ENCODE measurements at regions not wholly inside any gene's neighbourhood (a gene's known extent, or its start where the extent isn't known, plus 50 kb on each side); places are given as distances from the start of the nearest gene placed in this dataset.

GRCh38 chr3:124234852-124235252 lies 242.9 kb upstream of the ROPN1 start:
- TF ChIP-seq TCF7L2 (IDR thresholded peaks at IDR 0.05; ENCODE audit: low read depth, low read length) (no peak), REST (IDR thresholded peaks at IDR 0.05; ENCODE audit: insufficient read depth in 1 of 2, low read depth in 2 of 2, low read length in 1 of 2) (no peak), POLR2AphosphoS5 (IDR thresholded peaks at IDR 0.05; ENCODE audit: low read depth, low read length) (no peak), CTCF (IDR thresholded peaks at IDR 0.05) (no peak), SIN3A (IDR thresholded peaks at IDR 0.05; ENCODE audit: borderline replicate concordance, insufficient read depth, low read depth, low read length) (no peak)
- H3K4me3 ChIP-seq (ENCODE audit: low read depth in 2 of 2, low read length in 2 of 2): no peak overlapping the region
- no peak overlapping the region for H3K27ac ChIP-seq (ENCODE audit: low read length)
- peaks cover 26% of the 10 kb centered on the region for H3K27me3 ChIP-seq (ENCODE audit: control insufficient read depth, insufficient read depth, low read length)
- intact Hi-C loops (cut with micrococcal nuclease; ENCODE audit: unreplicated experiment) (no loop called here), in situ Hi-C loops (cut with HindIII; ENCODE audit: low pct_unique_long_range_greater_than_20kb, low sequenced_read_pairs) (no loop called here)
- ATAC-seq (no peak), DNase-seq (ENCODE audit: low read depth, low spot score) (no peak)
- no TSS peak for BruUV-seq (replicated peaks)
- H3K4me1 ChIP-seq (ENCODE audit: control insufficient read depth, insufficient read depth, low read length): no peaks in the 10 kb centered on the region
- no peaks in the 10 kb centered on the region for H3K36me3 ChIP-seq (ENCODE audit: control insufficient read depth, insufficient read depth, low read length)
- ChIA-PET POLR2A (no interaction called here), CTCF (no interaction called here)
- no peaks in the 10 kb centered on the region for H3K9me3 ChIP-seq (ENCODE audit: control insufficient read depth, insufficient read depth, low read depth, low read length)

GRCh38 chr3:124235446-124235845 lies 243.5 kb upstream of the ROPN1 start:
- Histone ChIP-seq H3K36me3 (ENCODE audit: control insufficient read depth, insufficient read depth, low read length) (no peaks in the 10 kb centered on the region), H3K4me3 (ENCODE audit: low read depth in 2 of 2, low read length in 2 of 2) (no peak overlapping the region), H3K27me3 (ENCODE audit: control insufficient read depth, insufficient read depth, low read length) (peaks cover 26% of the 10 kb centered on the region), H3K4me1 (ENCODE audit: control insufficient read depth, insufficient read depth, low read length) (no peaks in the 10 kb centered on the region), H3K9me3 (ENCODE audit: control insufficient read depth, insufficient read depth, low read depth, low read length) (no peaks in the 10 kb centered on the region), H3K27ac (ENCODE audit: low read length) (no peak overlapping the region)
- POLR2A ChIA-PET: no interaction called here
- DNase-seq (ENCODE audit: low read depth, low spot score) (no peak), ATAC-seq (no peak)
- in situ Hi-C loops (cut with HindIII; ENCODE audit: low pct_unique_long_range_greater_than_20kb, low sequenced_read_pairs): no loop called here
- no peak for TF ChIP-seq SIN3A (IDR thresholded peaks at IDR 0.05; ENCODE audit: borderline replicate concordance, insufficient read depth, low read depth, low read length)
- TF ChIP-seq REST (IDR thresholded peaks at IDR 0.05; ENCODE audit: insufficient read depth in 1 of 2, low read depth in 2 of 2, low read length in 1 of 2): no peak
- TF ChIP-seq TCF7L2 (IDR thresholded peaks at IDR 0.05; ENCODE audit: low read depth, low read length): no peak
- no peak for TF ChIP-seq CTCF (IDR thresholded peaks at IDR 0.05)
- no peak for TF ChIP-seq POLR2AphosphoS5 (IDR thresholded peaks at IDR 0.05; ENCODE audit: low read depth, low read length)
- no TSS peak for BruUV-seq (replicated peaks)
- intact Hi-C loops (cut with micrococcal nuclease; ENCODE audit: unreplicated experiment): no loop called here
- CTCF ChIA-PET: no interaction called here
